ENCODE measurements at regions not wholly inside any gene's neighbourhood (a gene's known extent, or its start where the extent isn't known, plus 50 kb on each side); places are given as distances from the start of the nearest gene placed in this dataset.

DNA sequence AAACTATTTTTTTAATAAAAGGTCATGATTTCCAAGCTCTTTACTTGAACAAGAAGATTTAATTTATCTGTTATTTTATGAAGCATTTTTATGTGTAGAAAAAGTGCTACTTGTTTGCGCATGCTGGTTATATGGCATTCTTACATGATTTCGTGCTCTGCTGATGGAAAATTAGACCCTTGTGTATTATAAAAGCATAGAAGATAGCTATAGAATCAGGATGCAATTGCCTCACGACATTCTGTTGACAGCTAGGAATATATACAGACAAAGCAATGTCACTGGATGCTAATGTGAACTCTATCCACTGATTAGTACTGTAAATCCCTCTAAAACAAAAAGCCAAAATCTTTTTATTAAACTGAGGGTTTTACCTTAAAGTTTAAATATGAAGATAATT is 255.9 kb downstream of the MDFIC start:
- TF ChIP-seq, protein P1, sequence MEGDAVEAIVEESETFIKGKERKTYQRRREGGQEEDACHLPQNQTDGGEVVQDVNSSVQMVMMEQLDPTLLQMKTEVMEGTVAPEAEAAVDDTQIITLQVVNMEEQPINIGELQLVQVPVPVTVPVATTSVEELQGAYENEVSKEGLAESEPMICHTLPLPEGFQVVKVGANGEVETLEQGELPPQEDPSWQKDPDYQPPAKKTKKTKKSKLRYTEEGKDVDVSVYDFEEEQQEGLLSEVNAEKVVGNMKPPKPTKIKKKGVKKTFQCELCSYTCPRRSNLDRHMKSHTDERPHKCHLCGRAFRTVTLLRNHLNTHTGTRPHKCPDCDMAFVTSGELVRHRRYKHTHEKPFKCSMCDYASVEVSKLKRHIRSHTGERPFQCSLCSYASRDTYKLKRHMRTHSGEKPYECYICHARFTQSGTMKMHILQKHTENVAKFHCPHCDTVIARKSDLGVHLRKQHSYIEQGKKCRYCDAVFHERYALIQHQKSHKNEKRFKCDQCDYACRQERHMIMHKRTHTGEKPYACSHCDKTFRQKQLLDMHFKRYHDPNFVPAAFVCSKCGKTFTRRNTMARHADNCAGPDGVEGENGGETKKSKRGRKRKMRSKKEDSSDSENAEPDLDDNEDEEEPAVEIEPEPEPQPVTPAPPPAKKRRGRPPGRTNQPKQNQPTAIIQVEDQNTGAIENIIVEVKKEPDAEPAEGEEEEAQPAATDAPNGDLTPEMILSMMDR (IDR thresholded peaks at IDR 0.05) = no peak
- no peak for TF ChIP-seq POLR2A (IDR thresholded peaks at IDR 0.05)

Data from ovary (tissue), 3 donors.